Choroid plexus epithelial cell (primary cell): ENCODE measurements at regions not wholly inside any gene's neighbourhood (a gene's known extent, or its start where the extent isn't known, plus 50 kb on each side); places are given as distances from the start of the nearest gene placed in this dataset.

Source experiments
- DNase-seq: peaks from one replicate; pipeline ENCODE4 v3.0.0-alpha.2; 2010; ENCODE audit warnings: low read depth
- H3K4me3 ChIP-seq: 2 replicates; pipeline ENCODE4 v1.5.1; 2011; ENCODE audit warnings: low read depth, mild to moderate bottlenecking, control low read depth, low read length, moderate library complexity
- CTCF ChIP-seq: conservative IDR thresholded peaks from 2 replicates; pipeline ENCODE4 v1.5.1; 2011; ENCODE audit warnings: low read depth, mild to moderate bottlenecking, control low read depth, inconsistent platforms, low read length, moderate library complexity

- TF ChIP-seq CTCF: no peak
- DNase-seq: no peak
- no peak overlapping the region for H3K4me3 ChIP-seq
These were observed 229.0 kb upstream of the TENM3 start for GRCh38 chr4:182014164-182014563.

- no peak for TF ChIP-seq CTCF
- no peak overlapping the region for H3K4me3 ChIP-seq
- DNase-seq: no peak
These were observed 228.2 kb upstream of the TENM3 start for GRCh38 chr4:182015014-182015413.

GRCh38 chr4:182015893-182016292 is 227.3 kb upstream of the TENM3 start:
- no peak overlapping the region for H3K4me3 ChIP-seq
- DNase-seq: peak; percentile 16
- no peak for TF ChIP-seq CTCF

GRCh38 chr4:182017038-182017437 is 226.2 kb upstream of the TENM3 start:
- no peak for TF ChIP-seq CTCF
- no peak overlapping the region for H3K4me3 ChIP-seq
- no peak for DNase-seq

- no peak overlapping the region for H3K4me3 ChIP-seq
- no peak for TF ChIP-seq CTCF
- DNase-seq: no peak
These were observed 224.5 kb upstream of the TENM3 start for GRCh38 chr4:182018691-182019090.

- DNase-seq: no peak
- H3K4me3 ChIP-seq: no peak overlapping the region
- no peak for TF ChIP-seq CTCF
These were observed 224.0 kb upstream of the TENM3 start for GRCh38 chr4:182019148-182019652.

- no peak for TF ChIP-seq CTCF
- peak; percentile 4 for DNase-seq
These were observed 220.3 kb upstream of the TENM3 start for GRCh38 chr4:182022909-182023308.

More at GRCh38 chr4:182022909-182023308, 220.3 kb upstream of the TENM3 start:
- no peak overlapping the region for H3K4me3 ChIP-seq
